Ovary (tissue), 3 donors: ENCODE measurements at regions not wholly inside any gene's neighbourhood (a gene's known extent, or its start where the extent isn't known, plus 50 kb on each side); places are given as distances from the start of the nearest gene placed in this dataset.

Source experiments
- EP300 ChIP-seq: sonication (generic); formaldehyde crosslinking; IDR thresholded peaks from one replicate; pipeline ENCODE4 v1.6.1; 2017; ENCODE audit warnings: antibody characterized with exemption
- POLR2A ChIP-seq: fragments of 450-650 bp; IDR thresholded peaks from one replicate; pipeline ENCODE4 v1.6.1; 2017; ENCODE audit warnings: antibody characterized with exemption, mild to moderate bottlenecking, moderate library complexity
- TF ChIP-seq, protein P1 (sequence below), 3 donors: fragments of 450-650 bp in 2 of 3; fragments of 200-600 bp in 1 of 3; IDR thresholded peaks; one replicate each; pipeline versions ENCODE4 v1.5.1 to v1.8.0; 2016 to 2022; ENCODE audit warnings: antibody characterized with exemption in 3 of 3, mild to moderate bottlenecking in 1 of 3
- donor health status: DM: no; HTN: no; CAD: no.

- TF ChIP-seq POLR2A: no peak
- TF ChIP-seq, protein P1, sequence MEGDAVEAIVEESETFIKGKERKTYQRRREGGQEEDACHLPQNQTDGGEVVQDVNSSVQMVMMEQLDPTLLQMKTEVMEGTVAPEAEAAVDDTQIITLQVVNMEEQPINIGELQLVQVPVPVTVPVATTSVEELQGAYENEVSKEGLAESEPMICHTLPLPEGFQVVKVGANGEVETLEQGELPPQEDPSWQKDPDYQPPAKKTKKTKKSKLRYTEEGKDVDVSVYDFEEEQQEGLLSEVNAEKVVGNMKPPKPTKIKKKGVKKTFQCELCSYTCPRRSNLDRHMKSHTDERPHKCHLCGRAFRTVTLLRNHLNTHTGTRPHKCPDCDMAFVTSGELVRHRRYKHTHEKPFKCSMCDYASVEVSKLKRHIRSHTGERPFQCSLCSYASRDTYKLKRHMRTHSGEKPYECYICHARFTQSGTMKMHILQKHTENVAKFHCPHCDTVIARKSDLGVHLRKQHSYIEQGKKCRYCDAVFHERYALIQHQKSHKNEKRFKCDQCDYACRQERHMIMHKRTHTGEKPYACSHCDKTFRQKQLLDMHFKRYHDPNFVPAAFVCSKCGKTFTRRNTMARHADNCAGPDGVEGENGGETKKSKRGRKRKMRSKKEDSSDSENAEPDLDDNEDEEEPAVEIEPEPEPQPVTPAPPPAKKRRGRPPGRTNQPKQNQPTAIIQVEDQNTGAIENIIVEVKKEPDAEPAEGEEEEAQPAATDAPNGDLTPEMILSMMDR (IDR thresholded peaks at IDR 0.05): no peak
- no peak for TF ChIP-seq EP300
Observed at GRCh38 chr6:104126315-104127005, 733.3 kb downstream of the HACE1 start.
